IPS-NIHi11 (cell line): ENCODE measurements at regions not wholly inside any gene's neighbourhood (a gene's known extent, or its start where the extent isn't known, plus 50 kb on each side); places are given as distances from the start of the nearest gene placed in this dataset.
A peak's percentile ranks its signal among the peaks of the same experiment; 100 is the strongest.

Source experiments
- DNase-seq: peaks from one replicate; pipeline ENCODE4 v3.0.0; 2012; ENCODE audit warnings: mixed read lengths, low spot score

DNA sequence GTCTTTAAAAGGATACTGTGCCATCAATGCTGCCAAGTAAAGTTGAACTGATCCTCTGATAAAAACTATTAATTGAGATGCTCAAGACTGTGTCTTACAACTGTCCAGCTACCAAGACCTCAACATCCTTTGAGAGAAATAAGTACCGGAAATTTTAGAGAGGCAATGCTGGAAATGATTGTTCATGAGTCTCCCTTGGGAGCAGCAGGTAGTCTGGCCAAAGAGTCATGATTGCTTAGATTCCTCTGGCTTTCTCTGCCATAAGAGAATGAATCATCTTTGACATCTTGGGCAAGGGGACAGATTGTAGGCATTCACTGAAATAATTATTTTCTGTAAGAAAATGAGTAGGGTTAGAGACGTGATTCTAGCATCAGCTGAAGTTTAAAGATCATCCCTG is 466.6 kb upstream of the DAB2 start:
- no peak for DNase-seq

DNA sequence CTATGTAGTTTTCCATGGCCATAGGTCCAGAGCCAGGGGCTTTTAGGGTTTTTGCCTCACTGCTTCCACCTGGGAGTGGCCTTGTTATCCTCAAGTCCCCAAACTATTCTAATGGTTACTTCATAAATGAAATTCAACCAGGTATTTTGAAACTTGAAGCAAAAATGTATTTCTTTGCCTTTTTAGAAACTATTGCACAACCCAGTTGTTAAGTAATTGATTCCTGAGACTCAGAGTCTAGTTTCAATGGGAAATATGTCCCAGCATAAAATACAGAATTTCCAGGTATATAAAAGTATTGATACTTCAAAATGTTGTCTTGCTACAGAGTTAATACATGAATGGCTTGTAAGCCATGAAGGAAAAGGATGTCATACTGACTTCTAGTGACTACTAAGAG is 456.2 kb upstream of the DAB2 start:
- DNase-seq, result no peak

- DNase-seq, result no peak
Measured at GRCh38 chr5:39877479-39877878, 452.7 kb upstream of the DAB2 start.

GRCh38 chr5:39876146-39876545 is 451.4 kb upstream of the DAB2 start:
- no peak for DNase-seq

GRCh38 chr5:39870137-39870536 is 445.4 kb upstream of the DAB2 start:
- no peak for DNase-seq

DNA sequence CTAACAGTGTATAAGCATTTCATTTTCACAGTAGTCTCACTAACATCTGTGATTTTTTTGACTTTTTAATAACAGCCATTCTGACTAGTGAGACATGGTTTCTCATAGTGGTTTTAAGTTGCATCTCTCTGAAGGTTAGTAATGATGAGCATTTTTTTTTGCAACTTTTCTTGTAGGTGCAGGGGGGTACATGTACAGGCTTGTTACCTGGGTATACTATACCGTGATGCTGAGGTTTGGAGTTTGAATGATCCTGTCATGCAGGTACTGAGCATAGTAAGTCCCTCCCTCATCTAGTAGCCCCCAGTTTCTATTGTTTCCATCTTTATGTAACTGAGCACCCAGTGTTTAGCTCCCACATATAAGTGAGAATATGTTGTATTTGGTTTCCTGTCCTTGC is 444.6 kb upstream of the DAB2 start:
- DNase-seq, result no peak

GRCh38 chr5:39867923-39868322 is 443.1 kb upstream of the DAB2 start:
- no peak for DNase-seq

GRCh38 chr5:39863926-39864552 is 439.3 kb upstream of the DAB2 start:
- DNase-seq, result peak; percentile 13

DNA sequence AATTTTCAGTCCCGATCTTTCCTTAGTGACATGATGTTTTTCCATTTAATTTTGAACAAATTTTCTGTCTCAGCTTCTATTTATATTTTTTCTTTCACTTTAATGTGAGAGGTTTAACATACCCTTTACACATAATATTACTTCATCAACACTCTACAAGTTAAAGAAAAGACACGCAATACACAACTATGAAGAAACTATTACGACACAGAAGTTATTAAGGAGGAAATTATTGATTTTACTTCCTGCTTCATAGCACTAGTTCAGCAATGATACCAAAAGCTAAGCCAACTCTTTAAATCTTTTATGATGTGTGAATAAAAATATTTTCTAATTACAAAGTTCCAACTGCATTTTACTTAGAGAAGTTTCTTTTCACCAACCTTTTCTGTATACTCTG is 432.3 kb upstream of the DAB2 start:
- no peak for DNase-seq

DNA sequence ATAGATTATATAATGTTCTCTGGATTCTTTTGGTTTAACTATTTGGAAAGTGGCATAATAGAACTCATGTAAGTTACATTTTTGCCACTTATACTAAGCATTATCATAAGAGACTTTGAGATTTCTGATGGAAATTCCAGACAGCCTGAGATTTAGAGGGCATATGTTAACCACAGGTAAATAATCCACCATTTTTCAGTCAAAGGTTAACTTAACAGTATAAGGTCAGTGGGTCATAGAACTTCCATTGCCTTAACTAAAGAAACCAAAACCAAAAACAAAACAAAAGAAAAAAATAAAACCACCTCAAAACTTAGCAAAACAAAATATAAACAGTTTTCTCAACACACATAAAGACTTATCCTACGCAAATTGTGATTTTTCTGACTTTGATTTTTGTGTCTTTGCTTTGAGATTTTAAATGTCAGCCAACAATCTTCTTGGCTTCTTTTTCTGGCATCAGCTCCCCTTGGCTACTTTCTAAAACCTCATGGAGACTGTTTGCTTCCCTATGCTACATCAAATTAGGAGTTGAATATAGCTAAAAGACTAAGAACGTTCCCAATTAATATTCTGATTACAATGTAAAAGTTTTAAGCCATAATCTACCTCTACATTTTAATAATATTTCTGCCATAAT is 430.1 kb upstream of the DAB2 start:
- no peak for DNase-seq

- DNase-seq, result no peak
Measured at GRCh38 chr5:39850291-39850690, 425.5 kb upstream of the DAB2 start.

GRCh38 chr5:39846144-39846543 is 421.4 kb upstream of the DAB2 start:
- DNase-seq, result no peak

DNA sequence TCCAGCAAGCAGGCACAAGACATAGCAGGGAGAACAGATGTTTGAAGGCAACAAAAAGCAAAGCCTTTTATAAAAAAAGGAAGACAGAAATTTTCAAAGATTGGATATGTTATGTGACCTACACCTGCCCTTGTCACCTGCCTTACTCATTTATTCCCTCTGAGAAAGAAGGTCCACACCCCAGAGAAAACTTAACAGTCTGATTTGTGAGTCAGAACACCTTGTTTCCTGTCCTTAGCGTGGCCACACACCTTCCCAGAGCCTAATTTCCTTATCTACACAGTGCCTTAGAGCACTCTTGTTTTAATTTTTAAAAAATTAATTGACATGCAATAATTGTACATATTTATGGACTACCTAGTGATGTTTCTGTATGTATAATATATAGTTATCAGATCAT is 419.0 kb upstream of the DAB2 start:
- no peak for DNase-seq

DNA sequence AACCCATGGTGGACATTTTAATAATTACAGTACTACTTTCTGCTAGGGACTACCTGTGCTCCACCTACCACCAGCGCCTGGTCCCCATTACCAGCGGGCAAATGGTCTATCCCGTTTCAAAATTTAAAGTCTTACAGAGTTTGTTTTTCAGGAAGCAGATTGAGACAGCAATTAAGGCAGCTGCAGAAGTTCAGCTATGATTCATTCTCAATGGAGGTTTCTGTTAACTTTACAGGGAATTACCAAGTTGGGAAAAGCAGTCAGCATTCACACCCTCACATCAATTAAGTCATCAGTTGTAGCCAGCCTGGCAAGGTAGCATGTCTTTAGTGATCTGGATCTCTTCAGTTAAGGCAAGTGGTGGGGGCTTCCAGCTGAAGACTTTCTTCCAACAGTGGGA is 410.6 kb upstream of the DAB2 start:
- DNase-seq, result no peak

GRCh38 chr5:39829441-39829840 is 404.7 kb upstream of the DAB2 start:
- DNase-seq, result no peak

DNA sequence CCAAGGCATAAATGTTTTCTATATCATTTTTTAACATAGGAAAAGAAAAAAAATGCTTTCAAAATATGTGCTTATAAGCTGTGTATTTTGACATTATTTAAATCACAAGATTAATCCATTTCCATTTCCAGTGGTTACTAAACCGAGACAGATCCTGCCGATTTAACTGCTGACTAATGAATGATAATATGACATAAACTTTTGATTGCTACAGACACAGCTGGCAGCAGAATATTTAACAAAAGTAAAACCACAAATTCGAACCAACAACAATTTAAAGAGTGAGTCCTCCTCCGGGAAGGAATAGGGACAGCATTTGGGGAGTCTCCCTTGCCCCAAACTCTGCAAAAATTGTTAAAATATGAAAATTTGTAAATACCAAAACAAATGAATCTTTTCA is 401.3 kb upstream of the DAB2 start:
- DNase-seq, result no peak

GRCh38 chr5:39825301-39825700 is 400.5 kb upstream of the DAB2 start:
- no peak for DNase-seq

- no peak for DNase-seq
Measured at GRCh38 chr5:39822020-39822419, 397.2 kb upstream of the DAB2 start.

DNA sequence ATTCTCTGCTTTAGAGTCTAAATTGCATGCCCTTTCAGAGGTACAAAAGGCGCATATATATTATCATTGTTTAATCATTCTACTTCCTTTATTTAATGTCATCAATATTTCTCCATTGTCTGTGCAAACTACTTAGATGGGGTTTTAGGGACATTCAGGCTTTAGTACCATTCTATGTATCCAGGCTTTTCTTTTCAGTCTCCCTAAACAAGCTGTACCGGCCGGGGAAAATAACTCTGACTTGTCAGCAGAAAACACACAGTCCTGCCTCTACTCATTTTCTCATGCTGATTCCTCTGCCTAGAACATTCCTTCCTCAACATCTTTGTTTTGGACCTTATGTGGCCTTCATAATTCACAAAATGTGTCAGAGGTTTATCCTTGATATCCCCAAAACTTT is 392.1 kb upstream of the DAB2 start:
- no peak for DNase-seq

DNA sequence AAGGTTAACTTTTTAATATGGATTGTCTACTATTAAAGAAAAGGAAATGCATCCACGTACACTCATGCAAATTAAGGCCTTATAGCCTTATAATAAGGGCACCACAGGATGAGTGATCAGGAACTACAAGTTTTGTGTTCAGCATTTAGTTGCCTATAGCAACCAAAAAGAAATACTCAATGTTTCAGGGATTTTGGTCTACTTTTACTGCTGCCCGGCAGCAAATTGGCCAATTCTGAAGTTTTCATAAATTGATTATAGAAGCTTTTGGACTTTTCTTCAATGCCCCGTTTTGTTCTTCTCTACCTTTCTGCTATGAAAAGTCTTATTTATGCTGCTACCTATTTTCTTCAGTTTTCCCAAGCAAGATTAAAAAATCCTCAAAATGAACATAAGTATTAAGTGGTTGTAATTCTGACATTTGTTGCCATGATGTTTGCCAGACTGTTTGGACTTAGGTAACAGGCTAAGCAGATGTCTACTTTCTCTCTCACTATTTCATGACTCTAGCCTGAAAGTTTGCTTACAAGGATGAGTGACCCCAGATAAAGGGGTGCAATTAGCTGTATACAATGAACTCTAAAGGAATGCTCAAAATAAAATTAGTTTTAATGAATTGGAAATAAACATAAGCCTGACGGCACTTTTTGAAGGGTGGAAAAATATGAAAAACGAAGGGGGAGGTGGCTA is 391.5 kb upstream of the DAB2 start:
- DNase-seq, result no peak

DNA sequence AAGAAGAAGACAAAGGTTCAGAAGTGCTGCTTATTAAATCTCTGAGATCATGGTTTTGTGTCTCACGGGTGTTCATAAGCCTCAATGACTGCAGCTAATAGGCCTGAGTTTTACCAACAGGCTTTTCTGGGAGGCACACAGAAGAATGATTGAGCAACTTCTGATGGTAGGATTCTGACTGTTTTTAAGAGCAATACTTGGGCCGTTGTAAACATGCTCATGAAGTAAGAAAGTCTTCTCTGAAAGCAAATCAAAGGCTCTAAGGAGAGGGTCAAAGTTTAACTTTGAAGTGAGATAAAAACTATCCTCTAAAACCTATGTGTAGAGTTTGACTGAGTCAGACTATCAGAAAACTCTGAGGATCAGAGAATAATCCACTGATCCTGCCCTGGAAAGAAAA is 390.9 kb upstream of the DAB2 start:
- no peak for DNase-seq

DNA sequence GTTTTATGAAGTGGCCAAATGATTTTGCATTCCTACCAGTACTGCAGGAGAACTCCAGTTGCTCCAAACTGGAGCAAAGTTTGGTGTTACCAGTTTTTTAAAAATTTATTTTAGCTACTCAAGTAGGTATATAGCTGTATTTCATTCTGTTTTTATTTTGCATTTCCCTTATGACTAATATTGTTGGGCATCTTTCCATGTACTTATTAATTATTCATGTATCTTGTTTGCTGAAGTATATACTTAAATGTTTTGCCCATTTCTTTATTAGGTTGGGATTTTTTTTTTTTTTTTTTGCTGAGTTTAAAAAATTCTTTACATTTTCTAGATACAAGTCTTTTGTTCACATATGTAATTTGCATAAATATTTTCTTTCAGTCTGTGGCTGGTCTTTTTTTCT is 386.6 kb upstream of the DAB2 start:
- no peak for DNase-seq

- DNase-seq, result no peak
Measured at GRCh38 chr5:39808656-39809055, 383.9 kb upstream of the DAB2 start.

DNA sequence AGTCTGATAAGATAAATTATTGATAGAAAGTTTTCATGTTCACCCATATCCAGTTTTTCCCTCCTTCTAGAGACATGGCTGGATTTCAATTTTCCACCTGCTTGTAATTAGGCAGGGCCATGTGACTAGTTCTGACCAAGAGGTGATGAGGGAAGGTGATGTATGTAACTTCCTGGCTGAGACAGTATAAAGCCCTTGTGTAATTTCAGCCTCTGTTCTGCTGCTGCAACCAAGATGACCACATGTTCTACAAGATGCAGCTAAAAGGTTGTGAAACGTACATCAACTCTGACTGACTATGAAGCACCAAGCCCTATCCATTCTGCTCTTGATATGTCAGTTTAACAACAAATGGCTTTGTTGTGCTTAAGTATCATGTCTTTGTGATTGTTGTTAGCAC is 376.5 kb upstream of the DAB2 start:
- DNase-seq, result no peak
